ENCODE measurements at regions not wholly inside any gene's neighbourhood (a gene's known extent, or its start where the extent isn't known, plus 50 kb on each side); places are given as distances from the start of the nearest gene placed in this dataset.

DNA sequence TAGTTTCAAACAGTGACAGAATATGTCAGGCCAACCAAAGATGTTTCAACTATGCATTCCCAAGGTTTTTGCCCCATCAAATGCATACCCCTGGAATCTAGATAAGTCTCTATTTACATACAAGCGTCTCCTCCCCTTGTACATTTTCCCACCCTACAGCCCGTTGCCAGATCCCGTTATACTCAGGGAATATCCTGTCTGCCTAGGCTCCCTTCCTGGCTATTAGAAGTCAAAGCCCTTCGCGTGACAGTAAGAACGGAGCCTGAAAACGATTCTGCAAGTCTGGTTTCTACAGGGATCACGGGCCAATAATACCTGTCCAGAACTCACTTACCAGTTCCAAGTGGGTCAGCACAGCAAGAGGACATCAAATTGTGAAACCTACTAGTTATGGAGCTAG lies 134.8 kb downstream of the LACC1 start:
- Histone ChIP-seq H3K4me3 (no peak overlapping the region), H3K27ac (no peak overlapping the region)
- no peak for DNase-seq (ENCODE audit: low spot score)
- TF ChIP-seq, protein P1, sequence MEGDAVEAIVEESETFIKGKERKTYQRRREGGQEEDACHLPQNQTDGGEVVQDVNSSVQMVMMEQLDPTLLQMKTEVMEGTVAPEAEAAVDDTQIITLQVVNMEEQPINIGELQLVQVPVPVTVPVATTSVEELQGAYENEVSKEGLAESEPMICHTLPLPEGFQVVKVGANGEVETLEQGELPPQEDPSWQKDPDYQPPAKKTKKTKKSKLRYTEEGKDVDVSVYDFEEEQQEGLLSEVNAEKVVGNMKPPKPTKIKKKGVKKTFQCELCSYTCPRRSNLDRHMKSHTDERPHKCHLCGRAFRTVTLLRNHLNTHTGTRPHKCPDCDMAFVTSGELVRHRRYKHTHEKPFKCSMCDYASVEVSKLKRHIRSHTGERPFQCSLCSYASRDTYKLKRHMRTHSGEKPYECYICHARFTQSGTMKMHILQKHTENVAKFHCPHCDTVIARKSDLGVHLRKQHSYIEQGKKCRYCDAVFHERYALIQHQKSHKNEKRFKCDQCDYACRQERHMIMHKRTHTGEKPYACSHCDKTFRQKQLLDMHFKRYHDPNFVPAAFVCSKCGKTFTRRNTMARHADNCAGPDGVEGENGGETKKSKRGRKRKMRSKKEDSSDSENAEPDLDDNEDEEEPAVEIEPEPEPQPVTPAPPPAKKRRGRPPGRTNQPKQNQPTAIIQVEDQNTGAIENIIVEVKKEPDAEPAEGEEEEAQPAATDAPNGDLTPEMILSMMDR (IDR thresholded peaks at IDR 0.05): no peak

- H3K27ac ChIP-seq: no peak overlapping the region
- no peak overlapping the region for H3K4me3 ChIP-seq
- TF ChIP-seq, protein P1 (IDR thresholded peaks at IDR 0.05): no peak
- no peak for DNase-seq (ENCODE audit: low spot score)
These were observed 135.4 kb downstream of the LACC1 start for GRCh38 chr13:44015118-44015517.

- Histone ChIP-seq H3K27ac (no peak overlapping the region), H3K4me3 (no peak overlapping the region)
- no peak for DNase-seq (ENCODE audit: low spot score)
- TF ChIP-seq, protein P1 (IDR thresholded peaks at IDR 0.05): no peak
These were observed 136.1 kb downstream of the LACC1 start for GRCh38 chr13:44015811-44016210.

GRCh38 chr13:44017756-44018309 lies 138.1 kb downstream of the LACC1 start:
- TF ChIP-seq, protein P1 (IDR thresholded peaks at IDR 0.05): no peak
- Histone ChIP-seq H3K27ac (no peak overlapping the region), H3K4me3 (no peak overlapping the region)
- no peak for DNase-seq (ENCODE audit: low spot score)

DNA sequence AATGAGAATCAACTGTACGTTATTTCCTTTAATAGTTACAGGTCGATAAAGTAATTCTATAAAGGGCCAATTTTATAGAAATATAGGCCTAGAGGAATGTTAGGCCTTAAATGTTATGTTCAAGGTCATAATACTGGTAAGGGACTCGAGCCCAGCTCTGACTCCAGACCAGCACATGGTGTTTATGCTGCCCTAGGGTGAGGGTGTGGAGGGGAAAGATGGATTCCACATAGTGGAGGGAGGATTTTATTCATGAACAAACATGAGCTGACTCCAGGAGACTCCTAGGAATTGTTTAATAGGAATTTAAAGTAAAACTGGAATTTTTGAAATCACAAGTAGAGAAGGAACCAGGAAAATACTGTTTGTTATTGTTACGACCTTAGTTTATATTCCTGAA lies 139.9 kb downstream of the LACC1 start:
- no peak for DNase-seq (ENCODE audit: low spot score)
- TF ChIP-seq, protein P1 (IDR thresholded peaks at IDR 0.05): no peak
- Histone ChIP-seq H3K27ac (no peak overlapping the region), H3K4me3 (no peak overlapping the region)

- TF ChIP-seq, protein P1 (IDR thresholded peaks at IDR 0.05): no peak
- H3K27ac ChIP-seq: no peak overlapping the region
- H3K4me3 ChIP-seq: no peak overlapping the region
- no peak for DNase-seq (ENCODE audit: low spot score)
These were observed 141.7 kb downstream of the LACC1 start for GRCh38 chr13:44021422-44021821.

DNA sequence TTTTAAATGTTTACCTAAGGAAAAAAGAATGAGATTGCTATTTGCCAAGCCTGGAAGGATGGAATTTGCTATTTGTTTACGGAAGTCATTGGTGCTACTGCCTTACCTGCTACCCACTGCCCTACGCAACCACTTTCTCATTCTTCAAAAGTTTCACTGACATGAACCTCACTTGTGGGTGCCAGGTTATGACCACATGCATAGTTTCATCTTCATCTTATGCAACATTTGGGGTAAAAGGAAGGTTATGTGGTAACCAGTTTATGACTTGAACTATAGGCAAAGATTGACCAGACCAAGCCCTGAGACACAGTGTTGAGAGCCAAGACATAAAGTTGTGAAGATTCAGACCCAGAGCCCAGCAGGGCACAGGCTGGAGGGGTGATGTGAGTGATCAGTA lies 142.5 kb downstream of the LACC1 start:
- Histone ChIP-seq H3K4me3 (no peak overlapping the region), H3K27ac (no peak overlapping the region)
- TF ChIP-seq, protein P1 (IDR thresholded peaks at IDR 0.05): no peak
- DNase-seq (ENCODE audit: low spot score): no peak
